Heart right ventricle (tissue), 16 donors: ENCODE measurements at regions not wholly inside any gene's neighbourhood (a gene's known extent, or its start where the extent isn't known, plus 50 kb on each side); places are given as distances from the start of the nearest gene placed in this dataset.

Source experiments
- ATAC-seq, 8 donors: fragments of 200-7000 bp; cut with Tn5 transposase; one replicate each; pipeline ENCODE4 v1.9.1; 2020; ENCODE audit warnings: mild to moderate bottlenecking in 8 of 8, moderate library complexity in 8 of 8, moderate number of reproducible peaks in 1 of 8
- DNase-seq, 2 donors: peaks; one replicate each; pipeline ENCODE4 v3.0.0-alpha.2; 2020
- H3K27ac ChIP-seq, 10 donors: fragments of 200-600 bp; sonication (generic) in 2 of 10; one replicate each; pipeline versions ENCODE4 v1.5.0 to v1.8.0; 2020 to 2022; ENCODE audit warnings: mild to moderate bottlenecking in 3 of 10
- H3K27me3 ChIP-seq, 7 donors: fragments of 200-600 bp; one replicate each; pipeline ENCODE4 v1.8.0; 2021 to 2022; ENCODE audit warnings: mild to moderate bottlenecking in 2 of 7
- H3K36me3 ChIP-seq, 9 donors: fragments of 200-600 bp; sonication (generic) in 1 of 9; one replicate each; pipeline versions ENCODE4 v1.5.0 to v1.8.0; 2020 to 2022; ENCODE audit warnings: mild to moderate bottlenecking in 2 of 9
- H3K4me1 ChIP-seq, 9 donors: fragments of 200-600 bp; sonication (generic) in 1 of 9; one replicate each; pipeline versions ENCODE4 v1.5.0 to v1.8.0; 2020 to 2022; ENCODE audit warnings: mild to moderate bottlenecking in 4 of 9
- H3K4me3 ChIP-seq, 10 donors: fragments of 200-600 bp; sonication (generic) in 2 of 10; one replicate each; pipeline versions ENCODE4 v1.5.0 to v1.8.0; 2020 to 2022; ENCODE audit warnings: mild to moderate bottlenecking in 7 of 10, moderate library complexity in 2 of 10
- H3K9me3 ChIP-seq, 11 donors: fragments of 200-600 bp in 10 of 11; sonication (generic) in 2 of 11; one replicate each; pipeline versions ENCODE4 v1.5.0 to v1.8.0; 2013 to 2022; ENCODE audit warnings: mild to moderate bottlenecking in 2 of 11, control low read depth in 1 of 11, moderate library complexity in 1 of 11
- CTCF ChIP-seq, 9 donors: fragments of 200-600 bp; sonication (generic) in 2 of 9; IDR thresholded peaks; one replicate each; pipeline versions ENCODE4 v1.5.0 to v1.8.0; 2021 to 2022; ENCODE audit warnings: antibody characterized with exemption in 9 of 9, mild to moderate bottlenecking in 5 of 9, moderate library complexity in 1 of 9
- WGBS, 2 donors: extraction: QIAGEN DNeasy Blood & Tissue Kit; methylation state at CpG; one replicate each; pipeline ENCODE4 v1.1.7; 2013; ENCODE audit warnings: inconsistent platforms in 1 of 2; 5-methylcytosine and 5-hydroxymethylcytosine counted together
- intact Hi-C, 10 donors: fragments of 100-400 bp; cut with DNase I; formaldehyde crosslinking; loops; one replicate each; pipeline versions ENCODE4 v1.11.1 to v1.14.2; 2022
- donor health status: Arrhythmogenic right ventricular cardiomyopathy.
- donor health status: ischemic (EF 13 %, LVEDD 7.1; RV severe dilation, severe dysfunction).
- donor health status: healthy with polysubstance abuse.
- donor health status: DM: no; HTN: yes; CAD: no.
- donor health status: DM: no; HTN: no; CAD: no.
- donor health status: ischemic (EF 25% LVEDD 6.9; RV normal size, moderate dysfunction).
- donor health status: ischemic (EF 25% LVEDD 5.7; RV mildly dilated, moderate dysfunction).
- donor health status: healthy.
- donor health status: DM: yes; HTN: yes; CAD: no.
- donor health status: Ischemic cardiomyopathy.
- donor health status: ischemic (EF 35%, LVEDD 5.7; RV mildly dilated, moderate dysfunction).
- donor health status: nonischemic (EF 11% LVEDD 7.7; RV severe dilation, severe dysfunction).
- donor health status: DM: yes; HTN: yes; CAD: no.
- donor health status: PGD.
- donor health status: ischemic (EF 29% LVEDD 5.4; RV normal size, mild dysfunction).
- donor health status: nonischemic (EF 23%, LVEDD 6.1; RV moderate dilation, normal function).

GRCh38 chr2:122101319-122101718 is 345.9 kb downstream of the TSN start:
- intact Hi-C loops = loop anchor here in 1 of 10 donors (2.0 kb wide), 1 partner anchor 31 kb away; no protein-coding TSS in a partner anchor
- Histone ChIP-seq H3K9me3 (no peaks in the 10 kb centered on the region), H3K4me3 (no peak overlapping the region), H3K27ac (no peak overlapping the region), H3K4me1 (no peaks in the 10 kb centered on the region), H3K27me3 (no peaks in the 10 kb centered on the region), H3K36me3 (no peaks in the 10 kb centered on the region)
- 90 to 91% methylated on average over 5 of the region's 5 CpGs for WGBS, 2 donors
- ATAC-seq (no peak), DNase-seq (no peak)
- no peak for TF ChIP-seq CTCF (IDR thresholded peaks at IDR 0.05)

GRCh38 chr2:122105171-122105876 is 349.9 kb downstream of the TSN start:
- no peaks in the 10 kb centered on the region for H3K4me1 ChIP-seq
- DNase-seq (no peak), ATAC-seq (no peak)
- H3K27ac ChIP-seq = no peak overlapping the region
- WGBS, 2 donors = 84 to 91% methylated on average over 2 of the region's 2 CpGs
- peaks cover 0 to 20% (median 3%) of the 10 kb centered on the region in 7 donors for H3K27me3 ChIP-seq
- no peak overlapping the region for H3K4me3 ChIP-seq
- no peak for TF ChIP-seq CTCF (IDR thresholded peaks at IDR 0.05)
- intact Hi-C loops = no loop called here
- H3K36me3 ChIP-seq = no peaks in the 10 kb centered on the region
- no peaks in the 10 kb centered on the region for H3K9me3 ChIP-seq

- intact Hi-C loops = no loop called here
- no peaks in the 10 kb centered on the region for H3K9me3 ChIP-seq
- no peak for ATAC-seq
- no peak overlapping the region for H3K4me3 ChIP-seq
- no peaks in the 10 kb centered on the region for H3K36me3 ChIP-seq
- no peak overlapping the region for H3K27ac ChIP-seq
- DNase-seq = no peak
- no peaks in the 10 kb centered on the region for H3K4me1 ChIP-seq
- WGBS, 2 donors = 36 to 48% methylated on average over 3 of the region's 3 CpGs
- TF ChIP-seq CTCF (IDR thresholded peaks at IDR 0.05) = no peak
- peaks cover 0 to 22% (median 3%) of the 10 kb centered on the region in 7 donors for H3K27me3 ChIP-seq
These were observed 350.4 kb downstream of the TSN start for GRCh38 chr2:122105877-122106206.

- 21 to 47% methylated on average over 1 of the region's 1 CpG for whole genome bisulfite sequencing, 2 donors
- intact Hi-C loops = no loop called here
- Histone ChIP-seq H3K4me3 (no peak overlapping the region), H3K36me3 (no peaks in the 10 kb centered on the region), H3K27ac (no peak overlapping the region), H3K27me3 (peaks cover 0 to 22% (median 3%) of the 10 kb centered on the region in 7 donors), H3K4me1 (no peaks in the 10 kb centered on the region), H3K9me3 (no peaks in the 10 kb centered on the region)
- no peak for TF ChIP-seq CTCF (IDR thresholded peaks at IDR 0.05)
- no peak for DNase-seq
- no peak for ATAC-seq
These were observed 352.7 kb downstream of the TSN start for GRCh38 chr2:122108186-122108585.
